ENCODE measurements at regions not wholly inside any gene's neighbourhood (a gene's known extent, or its start where the extent isn't known, plus 50 kb on each side); places are given as distances from the start of the nearest gene placed in this dataset.

DNA sequence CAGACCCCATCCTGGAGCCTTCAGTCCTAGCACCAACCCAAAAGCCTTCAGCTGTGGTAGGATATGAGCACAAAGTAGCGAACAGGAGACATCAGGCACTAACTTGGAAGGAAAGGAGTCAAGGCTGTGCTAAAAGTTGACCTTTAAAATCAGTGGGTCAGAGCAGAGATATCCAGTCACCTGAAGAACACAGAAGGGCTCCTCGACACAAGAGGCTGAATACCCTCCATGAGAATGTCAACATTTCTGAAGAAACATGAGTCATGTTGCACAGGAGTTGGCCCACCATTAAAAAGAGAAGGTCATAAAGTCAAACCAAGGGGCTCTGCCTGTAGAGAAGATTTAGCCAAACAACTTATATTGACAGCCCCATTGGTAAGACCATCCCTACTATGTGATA is 172.5 kb downstream of the PLPP3 start:
- no peak for TF ChIP-seq EP300 (IDR thresholded peaks at IDR 0.05; ENCODE audit: low read depth)
- TF ChIP-seq POLR2A (IDR thresholded peaks at IDR 0.05) = no peak
